Uterus (tissue), 2 donors: ENCODE measurements at regions not wholly inside any gene's neighbourhood (a gene's known extent, or its start where the extent isn't known, plus 50 kb on each side); places are given as distances from the start of the nearest gene placed in this dataset.

ENCODE experiments used
- POLR2A ChIP-seq, 2 donors: fragments of 450-650 bp; IDR thresholded peaks; one replicate each; pipeline ENCODE4 v1.6.1; 2016; ENCODE audit warnings: antibody characterized with exemption in 2 of 2, mild to moderate bottlenecking in 1 of 2, moderate library complexity in 1 of 2
- TF ChIP-seq, protein P1 (sequence below), 4 experiments: fragments of 200-600 bp in 2 of 4; fragments of 450-650 bp in 2 of 4; sonication (generic) in 2 of 4; IDR thresholded peaks; one replicate each; pipeline ENCODE4 v1.5.1; 2016 to 2019; ENCODE audit warnings: antibody characterized with exemption in 4 of 4, mild to moderate bottlenecking in 2 of 4, moderate library complexity in 1 of 4

GRCh38 chr18:22034276-22034675, 135.1 kb upstream of the GATA6 start:
- TF ChIP-seq, protein P1, sequence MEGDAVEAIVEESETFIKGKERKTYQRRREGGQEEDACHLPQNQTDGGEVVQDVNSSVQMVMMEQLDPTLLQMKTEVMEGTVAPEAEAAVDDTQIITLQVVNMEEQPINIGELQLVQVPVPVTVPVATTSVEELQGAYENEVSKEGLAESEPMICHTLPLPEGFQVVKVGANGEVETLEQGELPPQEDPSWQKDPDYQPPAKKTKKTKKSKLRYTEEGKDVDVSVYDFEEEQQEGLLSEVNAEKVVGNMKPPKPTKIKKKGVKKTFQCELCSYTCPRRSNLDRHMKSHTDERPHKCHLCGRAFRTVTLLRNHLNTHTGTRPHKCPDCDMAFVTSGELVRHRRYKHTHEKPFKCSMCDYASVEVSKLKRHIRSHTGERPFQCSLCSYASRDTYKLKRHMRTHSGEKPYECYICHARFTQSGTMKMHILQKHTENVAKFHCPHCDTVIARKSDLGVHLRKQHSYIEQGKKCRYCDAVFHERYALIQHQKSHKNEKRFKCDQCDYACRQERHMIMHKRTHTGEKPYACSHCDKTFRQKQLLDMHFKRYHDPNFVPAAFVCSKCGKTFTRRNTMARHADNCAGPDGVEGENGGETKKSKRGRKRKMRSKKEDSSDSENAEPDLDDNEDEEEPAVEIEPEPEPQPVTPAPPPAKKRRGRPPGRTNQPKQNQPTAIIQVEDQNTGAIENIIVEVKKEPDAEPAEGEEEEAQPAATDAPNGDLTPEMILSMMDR (IDR thresholded peaks at IDR 0.05) = no peak
- no peak for TF ChIP-seq POLR2A (IDR thresholded peaks at IDR 0.05)
